OCI-LY1 (cell line): ENCODE measurements at regions not wholly inside any gene's neighbourhood (a gene's known extent, or its start where the extent isn't known, plus 50 kb on each side); places are given as distances from the start of the nearest gene placed in this dataset.

Experiments used
- H2AFZ ChIP-seq: fragments of 200-600 bp; sonication (generic), shearing (Covaris generic); 2 replicates; pipeline ENCODE4 v1.6.0; 2014; ENCODE audit warnings: antibody characterized with exemption, mild to moderate bottlenecking, low read length
- H3F3A ChIP-seq: fragments of 200-600 bp; sonication (generic), shearing (Covaris generic); 2 replicates; pipeline ENCODE4 v1.6.0; 2014; ENCODE audit warnings: mild to moderate bottlenecking, antibody characterized with exemption, low read length, moderate library complexity; ENCODE audit not compliant: insufficient read depth
- H3K27ac ChIP-seq: fragments of 200-600 bp; sonication (generic); 2 replicates; pipeline ENCODE4 v1.5.1; 2014; ENCODE audit warnings: low read length, mixed run types, mild to moderate bottlenecking, low read depth; ENCODE audit not compliant: poor library complexity, severe bottlenecking
- H3K27me3 ChIP-seq: fragments of 200-600 bp; sonication (generic); 2 replicates; pipeline ENCODE4 v1.6.0; 2014; ENCODE audit warnings: antibody characterized with exemption, mild to moderate bottlenecking, low read length, moderate library complexity; ENCODE audit not compliant: insufficient read depth
- H3K36me3 ChIP-seq: fragments of 200-600 bp; sonication (generic); 2 replicates; pipeline ENCODE4 v1.6.1; 2014; ENCODE audit warnings: mild to moderate bottlenecking, antibody characterized with exemption, low read length, moderate library complexity, mixed read lengths; ENCODE audit not compliant: insufficient read depth
- H3K4me1 ChIP-seq: fragments of 200-600 bp; sonication (generic); 2 replicates; pipeline ENCODE4 v1.5.1; 2014; ENCODE audit warnings: mild to moderate bottlenecking, low read length, moderate library complexity; ENCODE audit not compliant: insufficient read depth, severe bottlenecking
- H3K4me2 ChIP-seq: fragments of 200-600 bp; sonication (generic), shearing (Covaris generic); 2 replicates; pipeline ENCODE4 v1.6.1; 2014; ENCODE audit warnings: low read length
- H3K4me3 ChIP-seq: fragments of 200-600 bp; sonication (generic); 2 replicates; pipeline ENCODE4 v1.5.1; 2014; ENCODE audit warnings: low read length, low read depth, mild to moderate bottlenecking, mixed read lengths; ENCODE audit not compliant: poor library complexity, severe bottlenecking
- H3K79me2 ChIP-seq: fragments of 200-600 bp; shearing (Covaris generic); 2 replicates; pipeline ENCODE4 v1.6.1; 2016; ENCODE audit warnings: mixed run types, low read length, mixed read lengths; ENCODE audit not compliant: insufficient read depth
- H3K9ac ChIP-seq: fragments of 200-600 bp; sonication (generic), shearing (Covaris generic); 2 replicates; pipeline ENCODE4 v1.6.1; 2014; ENCODE audit warnings: mild to moderate bottlenecking, low read length, mixed read lengths
- H3K9me2 ChIP-seq: fragments of 200-600 bp; sonication (generic), shearing (Covaris generic); 2 replicates; pipeline ENCODE4 v1.6.1; 2014; ENCODE audit warnings: low read depth, mild to moderate bottlenecking, low read length, mixed read lengths
- H3K9me3 ChIP-seq: fragments of 200-600 bp; shearing (Covaris generic); 2 replicates; pipeline ENCODE4 v1.6.1; 2014; ENCODE audit warnings: low read length, mixed read lengths
- H4K20me1 ChIP-seq: fragments of 200-600 bp; sonication (generic), shearing (Covaris generic); 2 replicates; pipeline ENCODE4 v1.6.0; 2016; ENCODE audit warnings: mild to moderate bottlenecking, low read length; ENCODE audit not compliant: insufficient read depth
- CTCF ChIP-seq: fragments of 200-600 bp; sonication (generic), shearing (Covaris generic); IDR thresholded peaks from 2 replicates; pipeline ENCODE4 v1.5.1; 2017; ENCODE audit warnings: mild to moderate bottlenecking, antibody characterized with exemption, low read length, moderate library complexity, mixed read lengths
- EZH2 ChIP-seq: fragments of 200-600 bp; sonication (generic), shearing (Covaris generic); IDR thresholded peaks from 2 replicates; pipeline ENCODE4 v1.8.0; 2017; ENCODE audit warnings: borderline replicate concordance, mixed run types, mild to moderate bottlenecking, antibody characterized with exemption, low read length, moderate library complexity, mixed read lengths

GRCh38 chr13:21318891-21319532, 140.1 kb downstream of the ZDHHC20 start:
- Histone ChIP-seq H3K9me3 (no peaks in the 10 kb centered on the region), H3K4me1 (no peaks in the 10 kb centered on the region), H3K4me3 (no peak overlapping the region), H3K9ac (no peak overlapping the region), H3F3A (no peaks in the 10 kb centered on the region), H4K20me1 (no peaks in the 10 kb centered on the region), H3K4me2 (no peak overlapping the region), H2AFZ (no peak overlapping the region), H3K36me3 (no peaks in the 10 kb centered on the region), H3K27me3 (no peaks in the 10 kb centered on the region), H3K79me2 (no peaks in the 10 kb centered on the region), H3K27ac (no peak overlapping the region), H3K9me2 (no peaks in the 10 kb centered on the region)
- TF ChIP-seq EZH2 (no peak), CTCF (no peak)

- H3F3A ChIP-seq: no peaks in the 10 kb centered on the region
- no peaks in the 10 kb centered on the region for H3K79me2 ChIP-seq
- TF ChIP-seq CTCF (no peak), EZH2 (no peak)
- H3K4me1 ChIP-seq: no peaks in the 10 kb centered on the region
- no peak overlapping the region for H2AFZ ChIP-seq
- no peak overlapping the region for H3K4me2 ChIP-seq
- no peaks in the 10 kb centered on the region for H3K9me2 ChIP-seq
- H3K36me3 ChIP-seq: no peaks in the 10 kb centered on the region
- H4K20me1 ChIP-seq: no peaks in the 10 kb centered on the region
- no peak overlapping the region for H3K27ac ChIP-seq
- no peak overlapping the region for H3K4me3 ChIP-seq
- H3K9me3 ChIP-seq: no peaks in the 10 kb centered on the region
- no peak overlapping the region for H3K9ac ChIP-seq
- no peaks in the 10 kb centered on the region for H3K27me3 ChIP-seq
These were observed 139.0 kb downstream of the ZDHHC20 start for GRCh38 chr13:21319869-21320641.

- H3K9me3 ChIP-seq: no peaks in the 10 kb centered on the region
- H4K20me1 ChIP-seq: no peaks in the 10 kb centered on the region
- no peaks in the 10 kb centered on the region for H3K9me2 ChIP-seq
- H3K4me3 ChIP-seq: no peak overlapping the region
- no peak overlapping the region for H3K4me2 ChIP-seq
- no peaks in the 10 kb centered on the region for H3K79me2 ChIP-seq
- H3K4me1 ChIP-seq: peaks cover 2% of the 10 kb centered on the region
- H3K9ac ChIP-seq: no peak overlapping the region
- H3K27me3 ChIP-seq: no peaks in the 10 kb centered on the region
- H2AFZ ChIP-seq: no peak overlapping the region
- TF ChIP-seq EZH2: no peak
- no peaks in the 10 kb centered on the region for H3K36me3 ChIP-seq
- no peaks in the 10 kb centered on the region for H3F3A ChIP-seq
- no peak overlapping the region for H3K27ac ChIP-seq
These were observed 138.5 kb downstream of the ZDHHC20 start for GRCh38 chr13:21320642-21321034.
